Prostate gland (tissue), 2 donors: ENCODE measurements at regions not wholly inside any gene's neighbourhood (a gene's known extent, or its start where the extent isn't known, plus 50 kb on each side); places are given as distances from the start of the nearest gene placed in this dataset.

Experiments
- DNase-seq: peaks from one replicate; pipeline ENCODE4 v3.0.0-alpha.2; 2019; ENCODE audit warnings: low spot score
- H3K27ac ChIP-seq, 2 donors: fragments of 200-600 bp; sonication (generic); 2 replicates each; pipeline ENCODE4 v1.5.1; 2017 to 2019
- H3K27me3 ChIP-seq: fragments of 200-600 bp; sonication (generic); replicated peaks from 2 replicates; pipeline ENCODE4 v1.5.1; 2019; ENCODE audit not compliant: insufficient read depth
- H3K36me3 ChIP-seq, 2 donors: fragments of 200-600 bp; sonication (generic); 1 replicate in 1 of 2; 2 replicates in 1 of 2; pipeline versions ENCODE4 v1.5.1 to v1.8.1; 2017 to 2019
- H3K4me1 ChIP-seq: fragments of 200-600 bp; sonication (generic); replicated peaks from 2 replicates; pipeline ENCODE4 v1.5.1; 2019
- H3K4me3 ChIP-seq, 2 donors: fragments of 200-600 bp; sonication (generic); 2 replicates each; pipeline ENCODE4 v1.5.1; 2017 to 2019
- H3K9me3 ChIP-seq: fragments of 200-600 bp; sonication (generic); 2 replicates; pipeline ENCODE4 v1.5.1; 2017
- POLR2A ChIP-seq: fragments of 450-650 bp; IDR thresholded peaks from one replicate; pipeline ENCODE4 v1.6.1; 2016; ENCODE audit warnings: antibody characterized with exemption, mild to moderate bottlenecking
- POLR2AphosphoS5 ChIP-seq: sonication (generic); formaldehyde crosslinking; IDR thresholded peaks from one replicate; pipeline ENCODE4 v1.6.1; 2017; ENCODE audit warnings: antibody characterized with exemption
- WGBS: methylation state at CpG from one replicate; pipeline ENCODE4 v1.1.5; 2018; 5-methylcytosine and 5-hydroxymethylcytosine counted together
- intact Hi-C: fragments of 100-400 bp; cut with DNase I; formaldehyde crosslinking; loops from one replicate; pipeline ENCODE4 v1.14.2; 2022
- TF ChIP-seq, protein P1 (sequence below), 4 experiments: fragments of 200-600 bp in 2 of 4; fragments of 450-650 bp in 2 of 4; sonication (generic) in 2 of 4; IDR thresholded peaks; 1 replicate in 3 of 4; 2 replicates in 1 of 4; pipeline ENCODE4 v1.5.1; 2016 to 2019; ENCODE audit warnings: antibody characterized with exemption in 4 of 4, mild to moderate bottlenecking in 2 of 4, moderate library complexity in 2 of 4

DNA sequence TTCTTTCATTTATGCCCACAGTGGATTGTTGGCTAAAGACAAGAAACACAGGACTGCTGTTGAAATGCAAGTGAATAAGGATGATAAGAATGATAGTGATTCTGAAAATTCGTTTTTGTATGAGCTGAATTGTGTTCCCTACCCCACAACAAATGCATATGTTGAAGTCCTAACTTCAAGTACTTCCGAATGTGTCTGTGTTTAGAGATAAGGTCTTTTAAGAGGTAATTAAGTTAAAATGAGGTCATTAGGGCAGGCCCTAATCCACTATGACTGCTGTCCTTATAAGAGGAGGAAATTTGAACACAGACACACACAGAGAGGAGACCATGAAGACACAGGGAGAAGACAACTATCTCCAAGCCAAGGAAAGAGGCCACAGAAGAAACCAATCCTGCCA lies 126.6 kb upstream of the ACSL4 start:
- Histone ChIP-seq H3K27me3 (no peaks in the 10 kb centered on the region), H3K9me3 (no peaks in the 10 kb centered on the region), H3K4me1 (no peaks in the 10 kb centered on the region), H3K27ac (no peak overlapping the region), H3K4me3 (no peak overlapping the region), H3K36me3 (no peaks in the 10 kb centered on the region)
- WGBS: 76% methylated on average over 2 of the region's 2 CpGs
- TF ChIP-seq, protein P1, sequence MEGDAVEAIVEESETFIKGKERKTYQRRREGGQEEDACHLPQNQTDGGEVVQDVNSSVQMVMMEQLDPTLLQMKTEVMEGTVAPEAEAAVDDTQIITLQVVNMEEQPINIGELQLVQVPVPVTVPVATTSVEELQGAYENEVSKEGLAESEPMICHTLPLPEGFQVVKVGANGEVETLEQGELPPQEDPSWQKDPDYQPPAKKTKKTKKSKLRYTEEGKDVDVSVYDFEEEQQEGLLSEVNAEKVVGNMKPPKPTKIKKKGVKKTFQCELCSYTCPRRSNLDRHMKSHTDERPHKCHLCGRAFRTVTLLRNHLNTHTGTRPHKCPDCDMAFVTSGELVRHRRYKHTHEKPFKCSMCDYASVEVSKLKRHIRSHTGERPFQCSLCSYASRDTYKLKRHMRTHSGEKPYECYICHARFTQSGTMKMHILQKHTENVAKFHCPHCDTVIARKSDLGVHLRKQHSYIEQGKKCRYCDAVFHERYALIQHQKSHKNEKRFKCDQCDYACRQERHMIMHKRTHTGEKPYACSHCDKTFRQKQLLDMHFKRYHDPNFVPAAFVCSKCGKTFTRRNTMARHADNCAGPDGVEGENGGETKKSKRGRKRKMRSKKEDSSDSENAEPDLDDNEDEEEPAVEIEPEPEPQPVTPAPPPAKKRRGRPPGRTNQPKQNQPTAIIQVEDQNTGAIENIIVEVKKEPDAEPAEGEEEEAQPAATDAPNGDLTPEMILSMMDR (IDR thresholded peaks at IDR 0.05): no peak
- TF ChIP-seq POLR2A: no peak
- no peak for TF ChIP-seq POLR2AphosphoS5
- intact Hi-C loops: loop anchor here (10.0 kb wide), 2 partner anchors 145 to 375 kb away; partner anchors contain the start of gene GUCY2F
- DNase-seq: no peak

- no peaks in the 10 kb centered on the region for H3K36me3 ChIP-seq
- no peaks in the 10 kb centered on the region for H3K9me3 ChIP-seq
- H3K27ac ChIP-seq: no peak overlapping the region
- TF ChIP-seq, protein P1 (IDR thresholded peaks at IDR 0.05): no peak
- TF ChIP-seq POLR2AphosphoS5 (no peak), POLR2A (no peak)
- H3K4me1 ChIP-seq: no peaks in the 10 kb centered on the region
- intact Hi-C loops: no loop called here
- 13% methylated on average over 2 of the region's 2 CpGs for WGBS
- H3K4me3 ChIP-seq: no peak overlapping the region
- H3K27me3 ChIP-seq: no peaks in the 10 kb centered on the region
- DNase-seq: peak; percentile 6
Observed at GRCh38 chrX:109862433-109862832, 129.4 kb upstream of the ACSL4 start.

DNA sequence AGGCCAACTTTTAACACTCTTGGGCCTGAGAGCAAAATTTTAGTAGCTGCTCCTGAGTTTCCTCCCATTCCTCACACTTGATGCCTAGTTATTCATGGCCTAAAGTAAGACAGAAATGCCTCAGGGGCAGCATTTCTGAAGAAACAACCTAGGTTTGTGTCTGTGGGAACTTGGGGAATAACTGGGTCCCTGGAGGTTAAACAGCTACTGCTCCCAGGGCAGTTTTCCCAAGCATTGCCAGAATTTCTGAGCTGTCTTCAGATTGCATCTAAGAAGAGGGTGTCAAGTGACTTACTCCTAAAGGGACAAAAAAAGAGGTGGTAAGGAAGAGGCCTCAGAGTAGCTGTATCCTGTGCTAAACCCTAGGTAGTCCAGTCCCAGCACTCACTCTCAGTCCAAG lies 130.8 kb upstream of the ACSL4 start:
- no peak overlapping the region for H3K4me3 ChIP-seq
- H3K36me3 ChIP-seq: no peaks in the 10 kb centered on the region
- no peak overlapping the region for H3K27ac ChIP-seq
- no peaks in the 10 kb centered on the region for H3K9me3 ChIP-seq
- intact Hi-C loops: no loop called here
- no peak for DNase-seq
- no peak for TF ChIP-seq POLR2AphosphoS5
- TF ChIP-seq, protein P1 (IDR thresholded peaks at IDR 0.05): no peak
- H3K27me3 ChIP-seq: no peaks in the 10 kb centered on the region
- no peaks in the 10 kb centered on the region for H3K4me1 ChIP-seq

- Histone ChIP-seq H3K4me3 (no peak overlapping the region), H3K36me3 (no peaks in the 10 kb centered on the region), H3K9me3 (no peaks in the 10 kb centered on the region), H3K27me3 (no peaks in the 10 kb centered on the region), H3K27ac (no peak overlapping the region), H3K4me1 (no peaks in the 10 kb centered on the region)
- no peak for DNase-seq
- WGBS: 88% methylated on average over 4 of the region's 4 CpGs
- TF ChIP-seq POLR2AphosphoS5 (no peak), POLR2A (no peak)
- TF ChIP-seq, protein P1 (IDR thresholded peaks at IDR 0.05): no peak
- intact Hi-C loops: no loop called here
Observed at GRCh38 chrX:109871121-109871888, 131.6 kb upstream of the TMEM164 start.
